K562 (cell line): ENCODE measurements at regions not wholly inside any gene's neighbourhood (a gene's known extent, or its start where the extent isn't known, plus 50 kb on each side); places are given as distances from the start of the nearest gene placed in this dataset.

ENCODE experiments used
- ATAC-seq: fragments of 200-7000 bp; cut with Tn5 transposase; 3 replicates; pipeline ENCODE4 v1.9.1; 2020; ENCODE audit warnings: moderate library complexity
- BruUV-seq: library from RNA; stranded (reverse); fragments of 400-500 nt; replicated peaks from 2 replicates; lab custom pipeline; 2021; lab: Mats Ljungman, UMichigan
- CTCF ChIA-PET: fragments of 300-600 bp; formaldehyde crosslinking; extraction: SDS; loops from one replicate; lab custom pipeline; 2021; ENCODE audit warnings: low intra/inter-chr PET ratio; lab: Yijun Ruan, JAX
- POLR2A ChIA-PET: fragments of 300-600, 350-650 bp; sonication (Branson Sonifier 250); formaldehyde crosslinking; extraction: SDS; loops from one replicate; lab custom pipeline; 2021; ENCODE audit warnings: antibody characterized with exemption, inconsistent platforms; lab: Yijun Ruan, JAX
- DNase-seq, 4 experiments: peaks; one replicate each; pipeline versions ENCODE4 v3.0.0 to v3.0.0-alpha.2; 2011 to 2018; ENCODE audit warnings: low spot score in 3 of 4, mixed read lengths in 3 of 4; ENCODE audit errors: extremely low read depth in 1 of 4
- FAIRE-seq: peaks from 2 replicates; lab custom pipeline; 2011; peaks lifted over from hg19 to GRCh38; lab: Jason Lieb, UNC
- H2AFZ ChIP-seq: 2 replicates; pipeline ENCODE4 v1.6.0; 2011; ENCODE audit warnings: low read depth, low read length, control low read depth, inconsistent platforms
- H3K27ac ChIP-seq: fragments of 200-600 bp; 3 replicates; pipeline ENCODE4 v1.8.0; 2011; ENCODE audit warnings: low read depth, mild to moderate bottlenecking, control low read depth, inconsistent platforms, low read length, moderate library complexity, mixed read lengths; ENCODE audit errors: extremely low read depth
- H3K27me3 ChIP-seq, 2 experiments: fragments of 300-600 bp in 1 of 2; 2 replicates in 1 of 2; 3 replicates in 1 of 2; pipeline versions ENCODE4 v1.6.0 to v1.8.0; 2011; ENCODE audit warnings: inconsistent platforms in 2 of 2, low read length in 2 of 2, mild to moderate bottlenecking in 1 of 2, mixed read lengths in 1 of 2, moderate library complexity in 1 of 2; ENCODE audit not compliant: control insufficient read depth in 2 of 2, insufficient read depth in 2 of 2
- H3K36me3 ChIP-seq: fragments of 300-600 bp; 3 replicates; pipeline ENCODE4 v1.8.0; 2011; ENCODE audit warnings: mild to moderate bottlenecking, low read length, inconsistent platforms; ENCODE audit not compliant: control insufficient read depth, insufficient read depth
- H3K4me1 ChIP-seq, 2 experiments: fragments of 200-600 bp in 1 of 2; replicated peaks in 1 of 2; 2 replicates in 1 of 2; 3 replicates in 1 of 2; pipeline versions ENCODE4 v1.5.1 to v1.8.0; 2011; ENCODE audit warnings: inconsistent platforms in 2 of 2, low read length in 2 of 2, mild to moderate bottlenecking in 1 of 2, mixed read lengths in 1 of 2, moderate library complexity in 1 of 2; ENCODE audit not compliant: control insufficient read depth in 2 of 2, insufficient read depth in 2 of 2
- H3K4me2 ChIP-seq: 2 replicates; pipeline ENCODE4 v1.6.1; 2011; ENCODE audit warnings: low read length, control low read depth, inconsistent platforms, mixed read lengths; ENCODE audit not compliant: insufficient read depth
- H3K4me3 ChIP-seq: fragments of 200-600 bp; sonication (generic), shearing (Covaris generic); 2 replicates; pipeline ENCODE4 v1.5.1; 2016; ENCODE audit warnings: control low read depth, inconsistent platforms
- H3K79me2 ChIP-seq: fragments of 200-600 bp; 3 replicates; pipeline ENCODE4 v1.8.0; 2011; ENCODE audit warnings: low read length, inconsistent platforms; ENCODE audit not compliant: control insufficient read depth, insufficient read depth
- H3K9ac ChIP-seq, 2 experiments: 2 replicates each; pipeline versions ENCODE4 v1.6.0 to v1.6.1; 2011; ENCODE audit warnings: low read depth in 2 of 2, low read length in 2 of 2, control low read depth in 1 of 2, inconsistent platforms in 1 of 2, mild to moderate bottlenecking in 1 of 2, mixed read lengths in 1 of 2; ENCODE audit not compliant: insufficient read depth in 1 of 2
- H3K9me1 ChIP-seq: one replicate; pipeline ENCODE4 v1.6.0; 2011; ENCODE audit warnings: inconsistent platforms, mild to moderate bottlenecking, low read length, moderate library complexity; ENCODE audit not compliant: control insufficient read depth, insufficient read depth
- H3K9me3 ChIP-seq: replicated peaks from 2 replicates; pipeline ENCODE4 v1.5.1; 2011; ENCODE audit warnings: low read depth, low read length, inconsistent platforms; ENCODE audit not compliant: control insufficient read depth, insufficient read depth
- H4K20me1 ChIP-seq: replicated peaks from 2 replicates; pipeline ENCODE4 v1.6.1; 2011; ENCODE audit warnings: low read length, inconsistent platforms, mixed read lengths; ENCODE audit not compliant: control insufficient read depth, insufficient read depth
- BHLHE40 ChIP-seq: IDR thresholded peaks from 2 replicates; pipeline ENCODE4 v1.6.1; 2011; ENCODE audit warnings: low read length, improper control_type of control experiment
- ELF1 ChIP-seq: fragments of 200-800 bp; sonication (Bioruptor generic); IDR thresholded peaks from 2 replicates; pipeline ENCODE4 v1.6.1; 2016; ENCODE audit warnings: missing genetic modification characterization, missing compliant biosample characterization
- ESRRA ChIP-seq: fragments of 450-650 bp; IDR thresholded peaks from 2 replicates; pipeline ENCODE4 v1.6.1; 2014; ENCODE audit warnings: low read depth, mild to moderate bottlenecking, moderate library complexity, borderline replicate concordance
- GABPA ChIP-seq: fragments of 200-800 bp; sonication (Bioruptor generic); conservative IDR thresholded peaks from 2 replicates; pipeline ENCODE4 v1.6.1; 2016; ENCODE audit warnings: low read depth, missing genetic modification characterization, missing compliant biosample characterization
- GMEB1 ChIP-seq: fragments of 250-450 bp; sonication (Bioruptor Pico); IDR thresholded peaks from 2 replicates; pipeline ENCODE4 v1.4.0; 2020; ENCODE audit warnings: mild to moderate bottlenecking
- HDAC1 ChIP-seq, 2 experiments: fragments of 450-650 bp; IDR thresholded peaks; 2 replicates each; pipeline ENCODE4 v1.6.1; 2016 to 2017; ENCODE audit warnings: inconsistent platforms in 1 of 2, mild to moderate bottlenecking in 1 of 2, moderate library complexity in 1 of 2
- HDAC3 ChIP-seq: fragments of 450-650 bp; IDR thresholded peaks from 2 replicates; pipeline ENCODE4 v1.6.1; 2018; ENCODE audit warnings: borderline replicate concordance, mild to moderate bottlenecking, moderate library complexity; ENCODE audit not compliant: partially characterized antibody
- MCM3 ChIP-seq: fragments of 450-650 bp; IDR thresholded peaks from 2 replicates; pipeline ENCODE4 v1.6.1; 2016
- NFIC ChIP-seq: fragments of 450-650 bp; IDR thresholded peaks from 2 replicates; pipeline ENCODE4 v1.6.1; 2017; ENCODE audit warnings: mild to moderate bottlenecking, inconsistent platforms
- NFRKB ChIP-seq: fragments of 450-650 bp; IDR thresholded peaks from 2 replicates; pipeline ENCODE4 v1.6.1; 2016; ENCODE audit warnings: low read depth
- RHOXF2B ChIP-seq: fragments of 250-450 bp; sonication (Bioruptor Pico); conservative IDR thresholded peaks from 2 replicates; pipeline ENCODE4 v1.5.1; 2021
- SOX6 ChIP-seq: fragments of 450-650 bp; IDR thresholded peaks from 2 replicates; pipeline ENCODE4 v1.6.1; 2014; ENCODE audit warnings: mild to moderate bottlenecking
- YBX1 ChIP-seq: fragments of 450-650 bp; IDR thresholded peaks from 2 replicates; pipeline ENCODE4 v1.7.1; 2016; ENCODE audit warnings: mild to moderate bottlenecking
- ZNF212 ChIP-seq: fragments of 450-650 bp; formaldehyde crosslinking; IDR thresholded peaks from 2 replicates; pipeline ENCODE4 v1.4.0; 2020; ENCODE audit warnings: mild to moderate bottlenecking
- ZNF512 ChIP-seq: IDR thresholded peaks from 2 replicates; pipeline ENCODE4 v1.6.1; 2016; ENCODE audit warnings: missing genetic modification characterization, missing compliant biosample characterization
- WGBS: fragments of 100-300 bp; shearing (Covaris generic); methylation state at CpG from one replicate; pipeline ENCODE4 v1.1.6; 2016; ENCODE audit warnings: low coverage, mixed read lengths; ENCODE audit not compliant: insufficient coverage; ENCODE audit errors: missing lambda C conversion rate; 5-methylcytosine and 5-hydroxymethylcytosine counted together
- in situ Hi-C: fragments of 300-500 bp; cut with MboI; formaldehyde crosslinking; loops from 4 replicates; pipeline ENCODE4 v1.15.0; 2018; ENCODE audit warnings: inconsistent platforms, mixed read lengths
- intact Hi-C: fragments of 100-400 bp; cut with micrococcal nuclease; formaldehyde crosslinking; loops from 2 replicates; pipeline ENCODE4 v1.14.2; 2022

- Histone ChIP-seq H3K9me1 (no peaks in the 10 kb centered on the region), H3K4me1 (no peaks in the 10 kb centered on the region), H3K27me3 (peaks cover 0 to 28% of the 10 kb centered on the region in 2 experiments; a peak in 3 of 5 replicates), H3K27ac (no peak overlapping the region), H3K4me3 (no peak overlapping the region), H3K4me2 (no peak overlapping the region), H2AFZ (no peak overlapping the region), H3K36me3 (no peaks in the 10 kb centered on the region), H3K79me2 (no peaks in the 10 kb centered on the region), H4K20me1 (no peaks in the 10 kb centered on the region; the same call in 1 of the 2 replicates), H3K9me3 (no peaks in the 10 kb centered on the region), H3K9ac (no peak overlapping the region)
- CTCF ChIA-PET: no interaction called here
- 0% methylated on average over 4 of the region's 5 CpGs for WGBS
- TF ChIP-seq YBX1 (no peak), ZNF512 (tag) (no peak), BHLHE40 (no peak)
- in situ Hi-C loops: no loop called here
- intact Hi-C loops: no loop called here
- FAIRE-seq: no peak
- no peak for DNase-seq
- no peak for ATAC-seq
- POLR2A ChIA-PET: interaction anchor here (1.0 kb wide), 1 partner anchor 9 kb away, joined by 6 read pairs; no protein-coding TSS in a partner anchor
- BruUV-seq: no TSS peak
Measured at GRCh38 chr14:95402578-95402977, 82.9 kb upstream of the CLMN start.

GRCh38 chr14:95402176-95402575 lies 82.5 kb upstream of the CLMN start:
- H3K4me3 ChIP-seq: no peak overlapping the region
- H3K4me2 ChIP-seq: no peak overlapping the region
- intact Hi-C loops: no loop called here
- WGBS: 0% methylated on average over 1 of the region's 2 CpGs
- H3K27me3 ChIP-seq: peaks cover 0 to 29% of the 10 kb centered on the region in 2 experiments; a peak in 3 of 5 replicates
- CTCF ChIA-PET: no interaction called here
- BruUV-seq: no TSS peak
- no peak for ATAC-seq
- no peak overlapping the region for H2AFZ ChIP-seq
- POLR2A ChIA-PET: interaction anchor here (1.0 kb wide), 1 partner anchor 9 kb away, joined by 6 read pairs; no protein-coding TSS in a partner anchor
- no peaks in the 10 kb centered on the region for H3K79me2 ChIP-seq
- FAIRE-seq: no peak
- no peaks in the 10 kb centered on the region for H3K9me1 ChIP-seq
- no peak for DNase-seq
- H3K9ac ChIP-seq: no peak overlapping the region
- H3K27ac ChIP-seq: no peak overlapping the region
- no peaks in the 10 kb centered on the region for H3K9me3 ChIP-seq
- no peaks in the 10 kb centered on the region for H3K36me3 ChIP-seq
- no peaks in the 10 kb centered on the region for H3K4me1 ChIP-seq
- in situ Hi-C loops: no loop called here
- no peaks in the 10 kb centered on the region; the same call in 1 of the 2 replicates for H4K20me1 ChIP-seq
- no peak for TF ChIP-seq NFRKB
- TF ChIP-seq ESRRA: no peak
- TF ChIP-seq HDAC3: no peak
- no peak for TF ChIP-seq ZNF212 (CRISPR knock-in tag)
- TF ChIP-seq ELF1 (tag): no peak
- TF ChIP-seq GABPA (tag): no peak
- TF ChIP-seq HDAC1 (IDR thresholded peaks at IDR 0.05): no peak
- TF ChIP-seq MCM3: no peak
- TF ChIP-seq SOX6: no peak
- TF ChIP-seq GMEB1: no peak
- TF ChIP-seq NFIC: no peak
- no peak for TF ChIP-seq RHOXF2B (CRISPR knock-in tag)
